B cell (primary cell): ENCODE measurements at regions not wholly inside any gene's neighbourhood (a gene's known extent, or its start where the extent isn't known, plus 50 kb on each side); places are given as distances from the start of the nearest gene placed in this dataset.

Experiments
- ATAC-seq: fragments of 200-7000 bp; cut with Tn5 transposase; one replicate; pipeline ENCODE4 v1.10.0; 2021; ENCODE audit warnings: low read depth, mild to moderate bottlenecking, moderate number of reproducible peaks, moderate library complexity
- CTCF ChIA-PET: fragments of 350-600 bp; sonication (Branson Sonifier 250); formaldehyde crosslinking; loops from one replicate; lab custom pipeline; 2021; ENCODE audit warnings: antibody characterized with exemption, inconsistent platforms; lab: Charles Lee
- POLR2A ChIA-PET: fragments of 350-600 bp; sonication (Branson Sonifier 250); formaldehyde crosslinking; loops from one replicate; lab custom pipeline; 2021; ENCODE audit warnings: antibody characterized with exemption; lab: Charles Lee
- DNase-seq: peaks from one replicate; pipeline ENCODE4 v3.0.0; 2013
- H2AFZ ChIP-seq: 2 replicates; pipeline ENCODE4 v1.6.1; 2012; ENCODE audit warnings: mild to moderate bottlenecking, low read depth, low read length; ENCODE audit not compliant: insufficient read depth, poor library complexity, severe bottlenecking
- H3K27ac ChIP-seq, 2 donors: 1 replicate in 1 of 2; 2 replicates in 1 of 2; pipeline ENCODE4 v1.5.1; 2012 to 2013; ENCODE audit warnings: low read length in 2 of 2, mild to moderate bottlenecking in 2 of 2, moderate library complexity in 1 of 2
- H3K27me3 ChIP-seq, 4 experiments: fragments of 200-600 bp in 1 of 4; sonication (generic) in 1 of 4; replicated peaks in 1 of 4; 1 replicate in 2 of 4; 2 replicates in 2 of 4; pipeline versions ENCODE4 v1.6.1 to v1.7.0; 2013 to 2016; ENCODE audit warnings: low read length in 3 of 4, mild to moderate bottlenecking in 2 of 4, mixed read lengths in 1 of 4, moderate library complexity in 1 of 4; ENCODE audit not compliant: insufficient read depth in 4 of 4, control insufficient read depth in 3 of 4; ENCODE audit errors: control extremely low read depth in 1 of 4
- H3K36me3 ChIP-seq, 2 experiments: replicated peaks in 1 of 2; 1 replicate in 1 of 2; 2 replicates in 1 of 2; pipeline versions ENCODE4 v1.6.1 to v1.7.1; 2013; ENCODE audit warnings: low read length in 1 of 2; ENCODE audit not compliant: insufficient read depth in 2 of 2, control insufficient read depth in 1 of 2; ENCODE audit errors: control extremely low read depth in 1 of 2, extremely low read depth in 1 of 2
- H3K4me1 ChIP-seq, 2 donors: fragments of 200-600 bp in 1 of 2; sonication (generic) in 1 of 2; 1 replicate in 1 of 2; 2 replicates in 1 of 2; pipeline versions ENCODE4 v1.5.1 to v1.6.1; 2013 to 2017; ENCODE audit warnings: low read length in 2 of 2; ENCODE audit not compliant: control insufficient read depth in 2 of 2, insufficient read depth in 2 of 2
- H3K4me2 ChIP-seq: replicated peaks from 2 replicates; pipeline ENCODE3; 2012; ENCODE audit warnings: mild to moderate bottlenecking, low read depth, low read length; ENCODE audit not compliant: poor library complexity, severe bottlenecking
- H3K4me3 ChIP-seq, 5 experiments: fragments of 200-600 bp in 1 of 5; sonication (generic) in 1 of 5; 1 replicate in 3 of 5; 2 replicates in 2 of 5; pipeline versions ENCODE4 v1.5.1 to v1.7.0; 2011 to 2016; ENCODE audit warnings: low read length in 4 of 5, mild to moderate bottlenecking in 4 of 5, low read depth in 2 of 5, control low read depth in 1 of 5, moderate library complexity in 1 of 5; ENCODE audit not compliant: insufficient read depth in 1 of 5; ENCODE audit errors: control extremely low read depth in 1 of 5, extremely low read depth in 1 of 5
- H3K79me2 ChIP-seq: fragments of 200-600 bp; sonication (generic); one replicate; pipeline ENCODE4 v1.6.0; 2016; ENCODE audit warnings: low read length; ENCODE audit not compliant: control insufficient read depth, insufficient read depth
- H3K9ac ChIP-seq: fragments of 200-600 bp; sonication (generic); 2 replicates; pipeline ENCODE4 v1.6.1; 2017; ENCODE audit warnings: mild to moderate bottlenecking, low read length, moderate library complexity
- H3K9me3 ChIP-seq, 3 donors: one replicate each; pipeline versions ENCODE4 v1.6.1 to v1.7.1; 2013; ENCODE audit warnings: low read length in 2 of 3; ENCODE audit not compliant: control insufficient read depth in 2 of 3, insufficient read depth in 1 of 3; ENCODE audit errors: control extremely low read depth in 1 of 3
- H4K20me1 ChIP-seq: 2 replicates; pipeline ENCODE4 v1.6.0; 2012; ENCODE audit warnings: mild to moderate bottlenecking, low read length; ENCODE audit not compliant: insufficient read depth, control insufficient read depth, poor library complexity, severe bottlenecking
- H3K27ac Mint-ChIP-seq: one replicate; pipeline ENCODE4 v1.8.0; 2021; ENCODE audit warnings: mixed read lengths
- H3K27me3 Mint-ChIP-seq: one replicate; pipeline ENCODE4 v1.8.0; 2021; ENCODE audit warnings: mixed read lengths
- H3K4me1 Mint-ChIP-seq: one replicate; pipeline ENCODE4 v1.8.0; 2021; ENCODE audit warnings: mixed read lengths
- H3K4me3 Mint-ChIP-seq: one replicate; pipeline ENCODE4 v1.8.0; 2021; ENCODE audit warnings: mixed read lengths
- H3K9me3 Mint-ChIP-seq: one replicate; pipeline ENCODE4 v1.8.0; 2022; ENCODE audit warnings: mixed read lengths; ENCODE audit not compliant: insufficient read depth
- CTCF ChIP-seq: fragments of 200-600 bp; IDR thresholded peaks from one replicate; pipeline ENCODE4 v1.8.0; 2022; ENCODE audit warnings: antibody characterized with exemption, mild to moderate bottlenecking
- EZH2 ChIP-seq: IDR thresholded peaks from 2 replicates; pipeline ENCODE4 v1.6.1; 2012; ENCODE audit warnings: borderline replicate concordance, low read depth, mild to moderate bottlenecking, moderate library complexity, low read length; ENCODE audit not compliant: insufficient read depth, poor library complexity, severe bottlenecking
- WGBS: methylation state at CpG from one replicate; pipeline ENCODE4 v1.1.5; 2013; ENCODE audit warnings: missing lambda C conversion rate; ENCODE audit not compliant: insufficient coverage; 5-methylcytosine and 5-hydroxymethylcytosine counted together
- intact Hi-C: fragments of 100-400 bp; cut with micrococcal nuclease; formaldehyde crosslinking; loops from one replicate; pipeline ENCODE4 v1.10.0; 2022

- H4K20me1 ChIP-seq, result no peaks in the 10 kb centered on the region
- H3K4me3 ChIP-seq, result no peak overlapping the region
- ATAC-seq (no peak), DNase-seq (no peak)
- TF ChIP-seq CTCF, result no peak
- TF ChIP-seq EZH2, result no peak
- Mint-ChIP-seq H3K4me1 (no peaks in the 10 kb centered on the region), H3K27ac (no peak overlapping the region), H3K4me3 (no peak overlapping the region), H3K9me3 (no peaks in the 10 kb centered on the region), H3K27me3 (no peaks in the 10 kb centered on the region)
- H2AFZ ChIP-seq, result no peak overlapping the region
- ChIA-PET CTCF (no interaction called here), POLR2A (no interaction called here)
- no CpG with 5 or more reads among the region's 2 CpGs for WGBS
- no peaks in the 10 kb centered on the region for H3K27me3 ChIP-seq
- intact Hi-C loops, result no loop called here
- H3K9me3 ChIP-seq, result peaks cover 3 to 7% (median 4%) of the 10 kb centered on the region in 3 donors
- no peaks in the 10 kb centered on the region for H3K79me2 ChIP-seq
- H3K9ac ChIP-seq, result no peak overlapping the region
- H3K4me2 ChIP-seq, result no peak overlapping the region
- H3K4me1 ChIP-seq, result no peaks in the 10 kb centered on the region
- H3K27ac ChIP-seq, result no peak overlapping the region
- no peaks in the 10 kb centered on the region for H3K36me3 ChIP-seq
These were observed 1344.0 kb upstream of the RAG2 start for GRCh38 chr11:37942081-37942480.

- no peak overlapping the region for H3K4me3 Mint-ChIP-seq
- intact Hi-C loops, result no loop called here
These were observed 1331.1 kb upstream of the RAG2 start for GRCh38 chr11:37929100-37929653.

More at GRCh38 chr11:37929100-37929653, 1331.1 kb upstream of the RAG2 start:
- POLR2A ChIA-PET, result no interaction called here
- no peak overlapping the region for H3K9ac ChIP-seq
- TF ChIP-seq CTCF, result no peak
- TF ChIP-seq EZH2, result no peak
- H2AFZ ChIP-seq, result no peak overlapping the region
- H3K4me1 Mint-ChIP-seq, result no peaks in the 10 kb centered on the region
- WGBS, result 100% methylated on average over 1 of the region's 3 CpGs
- H4K20me1 ChIP-seq, result no peaks in the 10 kb centered on the region
- no peaks in the 10 kb centered on the region for H3K9me3 Mint-ChIP-seq
- DNase-seq (no peak), ATAC-seq (no peak)
- no peak overlapping the region for H3K4me2 ChIP-seq
- no peaks in the 10 kb centered on the region for H3K36me3 ChIP-seq
- no peaks in the 10 kb centered on the region for H3K27me3 ChIP-seq
- H3K27me3 Mint-ChIP-seq, result no peaks in the 10 kb centered on the region
- no peak overlapping the region for H3K4me3 ChIP-seq
- no peak overlapping the region for H3K27ac Mint-ChIP-seq
- H3K4me1 ChIP-seq, result no peaks in the 10 kb centered on the region
- no peaks in the 10 kb centered on the region for H3K9me3 ChIP-seq
- H3K27ac ChIP-seq, result no peak overlapping the region
- H3K79me2 ChIP-seq, result no peaks in the 10 kb centered on the region
- CTCF ChIA-PET, result no interaction called here
